HCT116 (cell line): ENCODE measurements at regions not wholly inside any gene's neighbourhood (a gene's known extent, or its start where the extent isn't known, plus 50 kb on each side); places are given as distances from the start of the nearest gene placed in this dataset.

Experiments used
- ATAC-seq: fragments of 200-7000 bp; cut with Tn5 transposase; 2 replicates; pipeline ENCODE4 v1.9.1; 2020; ENCODE audit warnings: mild to moderate bottlenecking, moderate library complexity
- BruUV-seq: library from RNA; stranded (reverse); fragments of 400-500 nt; replicated peaks from 2 replicates; lab custom pipeline; 2021; lab: Mats Ljungman, UMichigan
- CTCF ChIA-PET: fragments of 300-600 bp; sonication (Branson Sonifier 250); formaldehyde crosslinking; loops from one replicate; lab custom pipeline; 2021; ENCODE audit warnings: antibody characterized with exemption; lab: Charles Lee
- POLR2A ChIA-PET: fragments of 300-600, 350-600 bp; sonication (Branson Sonifier 250); formaldehyde crosslinking; loops from one replicate; lab custom pipeline; 2021; ENCODE audit warnings: antibody characterized with exemption; lab: Charles Lee
- RAD21 ChIA-PET, 2 experiments: fragments of 300-600 bp; sonication (Branson Sonifier 250); formaldehyde crosslinking; loops; one replicate each; lab custom pipeline; 2023; ENCODE audit warnings: low total read pairs in 2 of 2; ENCODE audit not compliant: uncharacterized antibody in 2 of 2, unreplicated experiment in 2 of 2, low non-redundant PET in 1 of 2; lab: Charles Lee
- DNase-seq: peaks from one replicate; pipeline ENCODE4 v3.0.0-alpha.2; 2010; ENCODE audit warnings: low read depth, low spot score
- H2AFZ ChIP-seq: fragments of 200-600 bp; shearing (Covaris generic), sonication (generic); 2 replicates; pipeline ENCODE4 v1.6.1; 2017; ENCODE audit warnings: low read depth, mixed run types, mixed read lengths, antibody characterized with exemption, low read length; ENCODE audit not compliant: poor library complexity, severe bottlenecking
- H3K27ac ChIP-seq: 2 replicates; pipeline ENCODE4 v1.5.1; 2012; ENCODE audit warnings: low read depth, low read length
- H3K27me3 ChIP-seq: fragments of 200-600 bp; sonication (generic); 2 replicates; pipeline ENCODE4 v1.6.1; 2016; ENCODE audit warnings: mixed run types, low read length, mixed read lengths; ENCODE audit not compliant: insufficient read depth
- H3K36me3 ChIP-seq, 2 experiments: fragments of 200-500 bp in 1 of 2; fragments of 200-600 bp in 1 of 2; sonication (Bioruptor generic) in 1 of 2; sonication (generic) in 1 of 2; 2 replicates each; pipeline versions ENCODE4 v1.5.1 to v1.6.1; 2014 to 2016; ENCODE audit warnings: low read length in 2 of 2, inconsistent platforms in 1 of 2, mixed read lengths in 1 of 2, mixed run types in 1 of 2; ENCODE audit not compliant: insufficient read depth in 2 of 2, control insufficient read depth in 1 of 2
- H3K4me1 ChIP-seq, 2 experiments: fragments of 200-600 bp in 1 of 2; sonication (generic) in 1 of 2; 2 replicates each; pipeline versions ENCODE4 v1.5.1 to v1.6.1; 2012 to 2017; ENCODE audit warnings: low read length in 2 of 2, inconsistent platforms in 1 of 2, mild to moderate bottlenecking in 1 of 2, mixed read lengths in 1 of 2, mixed run types in 1 of 2, moderate library complexity in 1 of 2; ENCODE audit not compliant: insufficient read depth in 2 of 2, control insufficient read depth in 1 of 2
- H3K4me2 ChIP-seq: fragments of 200-600 bp; sonication (generic); 2 replicates; pipeline ENCODE4 v1.6.1; 2017; ENCODE audit warnings: mixed run types, low read length, mixed read lengths
- H3K4me3 ChIP-seq, 2 experiments: fragments of 200-600 bp in 1 of 2; sonication (generic) in 1 of 2; replicated peaks in 1 of 2; 2 replicates each; pipeline ENCODE4 v1.5.1; 2011 to 2016; ENCODE audit warnings: low read length in 2 of 2, control low read depth in 1 of 2, low read depth in 1 of 2, mild to moderate bottlenecking in 1 of 2, mixed read lengths in 1 of 2, mixed run types in 1 of 2
- H3K79me2 ChIP-seq: fragments of 200-600 bp; sonication (generic); 2 replicates; pipeline ENCODE4 v1.6.1; 2017; ENCODE audit warnings: mild to moderate bottlenecking, mixed run types, low read length, moderate library complexity, mixed read lengths; ENCODE audit not compliant: insufficient read depth
- H3K9ac ChIP-seq: fragments of 200-600 bp; sonication (generic); 2 replicates; pipeline ENCODE4 v1.6.1; 2016; ENCODE audit warnings: low read length, mixed read lengths
- H3K9me2 ChIP-seq: fragments of 200-600 bp; sonication (generic), shearing (Covaris generic); 2 replicates; pipeline ENCODE4 v1.6.1; 2017; ENCODE audit warnings: mixed run types, mild to moderate bottlenecking, moderate library complexity; ENCODE audit not compliant: insufficient read depth
- H3K9me3 ChIP-seq, 2 experiments: fragments of 200-500 bp in 1 of 2; fragments of 200-600 bp in 1 of 2; sonication (Bioruptor generic) in 1 of 2; sonication (generic) in 1 of 2; 2 replicates each; pipeline ENCODE4 v1.6.1; 2014 to 2017; ENCODE audit warnings: low read length in 2 of 2, mixed read lengths in 2 of 2, inconsistent platforms in 1 of 2, low read depth in 1 of 2, mild to moderate bottlenecking in 1 of 2, mixed run types in 1 of 2, moderate library complexity in 1 of 2; ENCODE audit not compliant: control insufficient read depth in 1 of 2, insufficient read depth in 1 of 2
- H4K20me1 ChIP-seq: fragments of 200-600 bp; sonication (generic), shearing (Covaris generic); 2 replicates; pipeline ENCODE4 v1.6.1; 2017; ENCODE audit warnings: mixed run types, mild to moderate bottlenecking, moderate library complexity; ENCODE audit not compliant: insufficient read depth
- CEBPB ChIP-seq: IDR thresholded peaks from 2 replicates; pipeline ENCODE4 v1.6.1; 2012; ENCODE audit warnings: low read depth
- EGR1 ChIP-seq: IDR thresholded peaks from 2 replicates; pipeline ENCODE4 v1.6.1; 2012; ENCODE audit warnings: low read depth
- ELF1 ChIP-seq: IDR thresholded peaks from 2 replicates; pipeline ENCODE4 v1.6.1; 2012; ENCODE audit warnings: low read depth, borderline replicate concordance
- FOSL1 ChIP-seq: IDR thresholded peaks from 2 replicates; pipeline ENCODE4 v1.6.1; 2012; ENCODE audit warnings: low read depth
- JUND ChIP-seq: IDR thresholded peaks from 2 replicates; pipeline ENCODE4 v1.6.1; 2012
- POLR2A ChIP-seq: IDR thresholded peaks from 2 replicates; pipeline ENCODE4 v1.7.0; 2011; ENCODE audit warnings: borderline replicate concordance; ENCODE audit not compliant: insufficient read depth, insufficient read length; ENCODE audit errors: extremely low read depth
- POLR2AphosphoS5 ChIP-seq: IDR thresholded peaks from 2 replicates; pipeline ENCODE4 v1.6.1; 2011; ENCODE audit warnings: mild to moderate bottlenecking, low read depth, low read length, moderate library complexity
- RAD21 ChIP-seq: IDR thresholded peaks from 2 replicates; pipeline ENCODE4 v1.6.1; 2012; ENCODE audit warnings: low read depth, mild to moderate bottlenecking
- SIN3A ChIP-seq: IDR thresholded peaks from 2 replicates; pipeline ENCODE4 v1.6.1; 2012; ENCODE audit warnings: low read depth
- SP1 ChIP-seq: IDR thresholded peaks from 2 replicates; pipeline ENCODE4 v1.6.1; 2012; ENCODE audit warnings: low read depth
- SRF ChIP-seq: IDR thresholded peaks from 2 replicates; pipeline ENCODE4 v1.6.1; 2012; ENCODE audit warnings: low read depth
- TCF7L2 ChIP-seq: IDR thresholded peaks from 2 replicates; pipeline ENCODE4 v1.7.0; 2011; ENCODE audit warnings: borderline replicate concordance, inconsistent platforms; ENCODE audit not compliant: insufficient read depth, insufficient read length; ENCODE audit errors: extremely low read depth
- YY1 ChIP-seq: IDR thresholded peaks from 2 replicates; pipeline ENCODE4 v1.6.1; 2011; ENCODE audit warnings: low read length, low read depth, moderate library complexity, mild to moderate bottlenecking; ENCODE audit not compliant: insufficient replicate concordance; ENCODE audit errors: extremely low read depth
- intact Hi-C: fragments of 100-400 bp; cut with micrococcal nuclease; formaldehyde crosslinking; loops from 2 replicates; pipeline ENCODE4 v1.10.0; 2022
- TF ChIP-seq, protein P1 (sequence below): IDR thresholded peaks from 2 replicates; pipeline ENCODE4 v1.6.1; 2011; ENCODE audit warnings: mild to moderate bottlenecking, low read length, moderate library complexity; ENCODE audit not compliant: insufficient replicate concordance; ENCODE audit errors: extremely low read depth
- TF ChIP-seq, protein P2 (sequence below): IDR thresholded peaks from 2 replicates; pipeline ENCODE4 v1.6.1; 2012; ENCODE audit warnings: low read depth
- TF ChIP-seq, protein P3 (sequence below): IDR thresholded peaks from 2 replicates; pipeline ENCODE4 v1.6.1; 2012

DNA sequence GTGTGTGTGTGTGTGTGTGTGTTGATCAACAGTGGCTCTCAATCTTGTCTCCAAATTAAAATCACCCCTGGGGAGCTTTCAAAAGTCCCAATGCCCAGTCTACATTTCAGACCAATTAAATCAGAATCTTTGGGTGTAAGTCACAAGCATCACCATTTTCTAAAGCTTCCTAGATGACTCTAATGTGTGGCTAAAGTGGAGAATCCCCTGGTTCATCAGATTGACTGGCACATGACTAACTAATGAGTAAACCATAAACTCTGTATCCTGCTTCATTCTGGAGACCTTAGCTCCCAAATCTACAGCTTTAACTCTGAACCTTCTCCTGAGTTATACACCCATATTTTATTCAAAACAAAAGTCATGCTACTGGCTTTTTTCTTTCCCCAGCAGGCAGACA lies 131.3 kb downstream of the SUCLA2 start:
- no peak overlapping the region for H3K27ac ChIP-seq

More for the DNA sequence above, 131.3 kb downstream of the SUCLA2 start:
- no peak for TF ChIP-seq ELF1
- no peak for TF ChIP-seq FOSL1
- no peak for TF ChIP-seq CEBPB
- TF ChIP-seq RAD21 = no peak
- TF ChIP-seq, protein P1, sequence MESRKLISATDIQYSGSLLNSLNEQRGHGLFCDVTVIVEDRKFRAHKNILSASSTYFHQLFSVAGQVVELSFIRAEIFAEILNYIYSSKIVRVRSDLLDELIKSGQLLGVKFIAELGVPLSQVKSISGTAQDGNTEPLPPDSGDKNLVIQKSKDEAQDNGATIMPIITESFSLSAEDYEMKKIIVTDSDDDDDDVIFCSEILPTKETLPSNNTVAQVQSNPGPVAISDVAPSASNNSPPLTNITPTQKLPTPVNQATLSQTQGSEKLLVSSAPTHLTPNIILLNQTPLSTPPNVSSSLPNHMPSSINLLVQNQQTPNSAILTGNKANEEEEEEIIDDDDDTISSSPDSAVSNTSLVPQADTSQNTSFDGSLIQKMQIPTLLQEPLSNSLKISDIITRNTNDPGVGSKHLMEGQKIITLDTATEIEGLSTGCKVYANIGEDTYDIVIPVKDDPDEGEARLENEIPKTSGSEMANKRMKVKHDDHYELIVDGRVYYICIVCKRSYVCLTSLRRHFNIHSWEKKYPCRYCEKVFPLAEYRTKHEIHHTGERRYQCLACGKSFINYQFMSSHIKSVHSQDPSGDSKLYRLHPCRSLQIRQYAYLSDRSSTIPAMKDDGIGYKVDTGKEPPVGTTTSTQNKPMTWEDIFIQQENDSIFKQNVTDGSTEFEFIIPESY = no peak
- TF ChIP-seq POLR2A = no peak
- no peak for TF ChIP-seq POLR2AphosphoS5
- TF ChIP-seq JUND = no peak
- TF ChIP-seq, protein P2, sequence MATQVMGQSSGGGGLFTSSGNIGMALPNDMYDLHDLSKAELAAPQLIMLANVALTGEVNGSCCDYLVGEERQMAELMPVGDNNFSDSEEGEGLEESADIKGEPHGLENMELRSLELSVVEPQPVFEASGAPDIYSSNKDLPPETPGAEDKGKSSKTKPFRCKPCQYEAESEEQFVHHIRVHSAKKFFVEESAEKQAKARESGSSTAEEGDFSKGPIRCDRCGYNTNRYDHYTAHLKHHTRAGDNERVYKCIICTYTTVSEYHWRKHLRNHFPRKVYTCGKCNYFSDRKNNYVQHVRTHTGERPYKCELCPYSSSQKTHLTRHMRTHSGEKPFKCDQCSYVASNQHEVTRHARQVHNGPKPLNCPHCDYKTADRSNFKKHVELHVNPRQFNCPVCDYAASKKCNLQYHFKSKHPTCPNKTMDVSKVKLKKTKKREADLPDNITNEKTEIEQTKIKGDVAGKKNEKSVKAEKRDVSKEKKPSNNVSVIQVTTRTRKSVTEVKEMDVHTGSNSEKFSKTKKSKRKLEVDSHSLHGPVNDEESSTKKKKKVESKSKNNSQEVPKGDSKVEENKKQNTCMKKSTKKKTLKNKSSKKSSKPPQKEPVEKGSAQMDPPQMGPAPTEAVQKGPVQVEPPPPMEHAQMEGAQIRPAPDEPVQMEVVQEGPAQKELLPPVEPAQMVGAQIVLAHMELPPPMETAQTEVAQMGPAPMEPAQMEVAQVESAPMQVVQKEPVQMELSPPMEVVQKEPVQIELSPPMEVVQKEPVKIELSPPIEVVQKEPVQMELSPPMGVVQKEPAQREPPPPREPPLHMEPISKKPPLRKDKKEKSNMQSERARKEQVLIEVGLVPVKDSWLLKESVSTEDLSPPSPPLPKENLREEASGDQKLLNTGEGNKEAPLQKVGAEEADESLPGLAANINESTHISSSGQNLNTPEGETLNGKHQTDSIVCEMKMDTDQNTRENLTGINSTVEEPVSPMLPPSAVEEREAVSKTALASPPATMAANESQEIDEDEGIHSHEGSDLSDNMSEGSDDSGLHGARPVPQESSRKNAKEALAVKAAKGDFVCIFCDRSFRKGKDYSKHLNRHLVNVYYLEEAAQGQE = no peak
- TF ChIP-seq TCF7L2 = no peak
- no peak for TF ChIP-seq EGR1
- TF ChIP-seq, protein P3, sequence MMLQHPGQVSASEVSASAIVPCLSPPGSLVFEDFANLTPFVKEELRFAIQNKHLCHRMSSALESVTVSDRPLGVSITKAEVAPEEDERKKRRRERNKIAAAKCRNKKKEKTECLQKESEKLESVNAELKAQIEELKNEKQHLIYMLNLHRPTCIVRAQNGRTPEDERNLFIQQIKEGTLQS = no peak
- no peak for TF ChIP-seq YY1
- no peak for TF ChIP-seq SRF
- TF ChIP-seq SP1 = no peak
- TF ChIP-seq SIN3A = no peak
- intact Hi-C loops = no loop called here
- Histone ChIP-seq H3K4me1 (no peaks in the 10 kb centered on the region), H2AFZ (no peak overlapping the region), H3K9ac (no peak overlapping the region), H3K36me3 (no peaks in the 10 kb centered on the region), H3K9me2 (no peaks in the 10 kb centered on the region), H3K79me2 (no peaks in the 10 kb centered on the region), H3K27me3 (no peaks in the 10 kb centered on the region), H4K20me1 (no peaks in the 10 kb centered on the region), H3K9me3 (peaks cover 0 to 4% of the 10 kb centered on the region in 2 experiments; a peak in 1 of 4 replicates), H3K4me2 (no peak overlapping the region), H3K4me3 (no peak overlapping the region)
- no TSS peak for BruUV-seq
- DNase-seq = no peak
- POLR2A ChIA-PET = interaction anchor here (0.6 kb wide), 1 partner anchor 11 kb away, joined by 3 read pairs; no protein-coding TSS in a partner anchor
- RAD21 ChIA-PET = no interaction called here
- no peak for ATAC-seq
- CTCF ChIA-PET = no interaction called here
